SK-N-SH (cell line): ENCODE measurements at regions not wholly inside any gene's neighbourhood (a gene's known extent, or its start where the extent isn't known, plus 50 kb on each side); places are given as distances from the start of the nearest gene placed in this dataset.

Source experiments
- CTCF ChIA-PET: fragments of 300-600, 350-600 bp; formaldehyde crosslinking; extraction: SDS; loops from one replicate; lab custom pipeline; 2021; lab: Yijun Ruan, JAX
- POLR2A ChIA-PET: fragments of 350-600 bp; sonication (Branson Sonifier 250); formaldehyde crosslinking; extraction: SDS; loops from one replicate; lab custom pipeline; 2020; ENCODE audit warnings: antibody characterized with exemption, inconsistent platforms; lab: Yijun Ruan, JAX
- DNase-seq: peaks from one replicate; pipeline ENCODE4 v3.0.0; 2012
- H2AFZ ChIP-seq: fragments of 200-600 bp; sonication (generic); 2 replicates; pipeline ENCODE4 v1.8.1; 2016; ENCODE audit warnings: antibody characterized with exemption, mild to moderate bottlenecking, low read depth
- H3F3A ChIP-seq: fragments of 200-600 bp; sonication (generic); replicated peaks from 2 replicates; pipeline ENCODE3; 2016; ENCODE audit warnings: antibody characterized with exemption, mild to moderate bottlenecking; ENCODE audit not compliant: insufficient read depth
- H3K27ac ChIP-seq, 2 experiments: fragments of 200-500 bp in 1 of 2; fragments of 200-600 bp in 1 of 2; sonication (Bioruptor generic) in 1 of 2; sonication (generic), shearing (Covaris generic) in 1 of 2; 2 replicates each; pipeline versions ENCODE4 v1.5.1 to v1.6.1; 2014 to 2016; ENCODE audit warnings: low read depth in 2 of 2, inconsistent platforms in 1 of 2, low read length in 1 of 2, mild to moderate bottlenecking in 1 of 2, mixed read lengths in 1 of 2
- H3K27me3 ChIP-seq: fragments of 200-600 bp; sonication (generic), shearing (Covaris generic); 2 replicates; pipeline ENCODE4 v1.6.1; 2016; ENCODE audit warnings: mixed run types; ENCODE audit not compliant: insufficient read depth
- H3K36me3 ChIP-seq, 2 experiments: fragments of 200-500 bp in 1 of 2; fragments of 200-600 bp in 1 of 2; sonication (Bioruptor generic) in 1 of 2; sonication (generic) in 1 of 2; replicated peaks in 1 of 2; 2 replicates each; pipeline versions ENCODE3 to v1.5.1; 2014 to 2016; ENCODE audit warnings: low read length in 1 of 2, mild to moderate bottlenecking in 1 of 2; ENCODE audit not compliant: insufficient read depth in 2 of 2, control insufficient read depth in 1 of 2
- H3K4me1 ChIP-seq, 2 experiments: fragments of 200-500 bp in 1 of 2; fragments of 200-600 bp in 1 of 2; sonication (Bioruptor generic) in 1 of 2; sonication (generic), shearing (Covaris generic) in 1 of 2; 2 replicates each; pipeline versions ENCODE4 v1.5.1 to v1.6.1; 2014 to 2016; ENCODE audit warnings: low read depth in 1 of 2, low read length in 1 of 2, mixed run types in 1 of 2; ENCODE audit not compliant: insufficient read depth in 2 of 2, control insufficient read depth in 1 of 2
- H3K4me2 ChIP-seq: fragments of 200-600 bp; sonication (generic), shearing (Covaris generic); 2 replicates; pipeline ENCODE4 v1.6.1; 2017; ENCODE audit warnings: mixed run types
- H3K4me3 ChIP-seq, 2 experiments: fragments of 200-500 bp in 1 of 2; fragments of 200-600 bp in 1 of 2; sonication (Bioruptor generic) in 1 of 2; sonication (generic), shearing (Covaris generic) in 1 of 2; 2 replicates each; pipeline versions ENCODE4 v1.5.1 to v1.8.1; 2014 to 2016; ENCODE audit warnings: low read depth in 2 of 2, inconsistent platforms in 1 of 2, low read length in 1 of 2, mild to moderate bottlenecking in 1 of 2, mixed read lengths in 1 of 2, moderate library complexity in 1 of 2
- H3K79me2 ChIP-seq: fragments of 200-600 bp; sonication (generic); 2 replicates; pipeline ENCODE4 v1.8.1; 2017; ENCODE audit warnings: mild to moderate bottlenecking; ENCODE audit not compliant: insufficient read depth
- H3K9ac ChIP-seq: fragments of 200-600 bp; sonication (generic); 2 replicates; pipeline ENCODE4 v1.6.1; 2017; ENCODE audit warnings: mixed run types
- H3K9me2 ChIP-seq: fragments of 200-600 bp; sonication (generic); 2 replicates; pipeline ENCODE4 v1.6.1; 2017; ENCODE audit warnings: mixed run types
- H3K9me3 ChIP-seq: fragments of 200-600 bp; sonication (generic); 2 replicates; pipeline ENCODE4 v1.6.1; 2017; ENCODE audit warnings: mixed run types, mild to moderate bottlenecking, moderate library complexity
- H4K20me1 ChIP-seq: fragments of 200-600 bp; sonication (generic); 2 replicates; pipeline ENCODE4 v1.6.1; 2017; ENCODE audit warnings: mild to moderate bottlenecking, mixed run types; ENCODE audit not compliant: insufficient read depth
- CHD2 ChIP-seq: fragments of 150-350 bp; IDR thresholded peaks from 2 replicates; pipeline ENCODE4 v1.6.1; 2018; ENCODE audit warnings: low read length; ENCODE audit not compliant: partially characterized antibody
- EZH2phosphoT487 ChIP-seq: fragments of 200-600 bp; sonication (generic); IDR thresholded peaks from 2 replicates; pipeline ENCODE4 v1.6.1; 2017; ENCODE audit warnings: low read depth, mixed run types, mild to moderate bottlenecking, antibody characterized with exemption, moderate library complexity, borderline replicate concordance
- FOSL2 ChIP-seq: IDR thresholded peaks from 2 replicates; pipeline ENCODE4 v1.4.0; 2012; ENCODE audit warnings: low read depth, mild to moderate bottlenecking, moderate library complexity, borderline replicate concordance
- FOXM1 ChIP-seq: IDR thresholded peaks from 2 replicates; pipeline ENCODE4 v1.4.0; 2012; ENCODE audit warnings: low read depth, mild to moderate bottlenecking
- GATA2 ChIP-seq: sonication (generic); formaldehyde crosslinking; IDR thresholded peaks from 2 replicates; pipeline ENCODE4 v1.5.0; 2020; ENCODE audit warnings: mild to moderate bottlenecking, missing genetic modification reagents
- JUND ChIP-seq: IDR thresholded peaks from 2 replicates; pipeline ENCODE4 v1.4.0; 2012
- MEF2A ChIP-seq: IDR thresholded peaks from 2 replicates; pipeline ENCODE4 v1.4.0; 2012; ENCODE audit warnings: low read depth, borderline replicate concordance
- NFIC ChIP-seq: IDR thresholded peaks from 2 replicates; pipeline ENCODE4 v1.4.0; 2012; ENCODE audit warnings: borderline replicate concordance
- NRF1 ChIP-seq: IDR thresholded peaks from 2 replicates; pipeline ENCODE4 v1.6.1; 2012; ENCODE audit warnings: low read depth, mild to moderate bottlenecking, low read length
- PBX3 ChIP-seq: IDR thresholded peaks from 2 replicates; pipeline ENCODE4; 2012
- RAD21 ChIP-seq: IDR thresholded peaks from 2 replicates; pipeline ENCODE4 v1.6.1; 2012; ENCODE audit warnings: mild to moderate bottlenecking, low read length
- SIN3A ChIP-seq: IDR thresholded peaks from 2 replicates; pipeline ENCODE4 v1.6.1; 2012; ENCODE audit warnings: low read depth, mild to moderate bottlenecking, low read length, moderate library complexity, borderline replicate concordance
- SMC3 ChIP-seq: IDR thresholded peaks from 2 replicates; pipeline ENCODE4 v1.6.1; 2012; ENCODE audit warnings: low read depth, low read length, improper control_type of control experiment
- TAF1 ChIP-seq: IDR thresholded peaks from 2 replicates; pipeline ENCODE4 v1.6.1; 2012; ENCODE audit warnings: low read depth, mild to moderate bottlenecking, low read length, moderate library complexity, borderline replicate concordance
- TCF12 ChIP-seq: IDR thresholded peaks from 2 replicates; pipeline ENCODE4 v1.4.0; 2012
- USF1 ChIP-seq: IDR thresholded peaks from 2 replicates; pipeline ENCODE4 v1.4.0; 2012; ENCODE audit warnings: low read depth, borderline replicate concordance
- YY1 ChIP-seq: IDR thresholded peaks from 2 replicates; pipeline ENCODE4 v1.4.0; 2012; ENCODE audit warnings: low read depth, mild to moderate bottlenecking
- WGBS: methylation state at CpG from one replicate; pipeline ENCODE4 v1.1.6; 2017; ENCODE audit warnings: low lambda C conversion rate; 5-methylcytosine and 5-hydroxymethylcytosine counted together
- TF ChIP-seq, protein P1 (sequence below): fragments of 150-350 bp; IDR thresholded peaks from 2 replicates; pipeline ENCODE4 v1.6.1; 2017; ENCODE audit warnings: antibody characterized with exemption, low read length, low read depth, borderline replicate concordance

DNA sequence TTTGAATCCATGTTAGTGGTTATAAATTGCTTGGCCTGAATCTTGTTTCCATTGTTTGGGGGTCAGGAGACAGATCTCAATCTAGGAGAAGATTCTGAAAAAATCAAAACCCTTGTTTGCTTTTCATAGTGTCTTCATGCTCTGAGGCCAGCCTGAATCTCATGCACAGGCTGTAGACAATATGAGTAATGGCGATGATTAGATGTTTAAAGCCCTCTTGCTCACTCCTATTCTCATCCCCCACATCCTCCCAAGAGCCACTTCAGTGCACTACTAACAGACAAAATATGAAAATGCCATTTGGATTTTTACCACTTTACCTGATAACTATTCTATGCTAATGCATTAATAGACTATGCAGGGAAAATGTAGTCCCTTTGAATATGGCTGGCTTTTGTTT lies 129.4 kb downstream of the NUDT12 start:
- no peaks in the 10 kb centered on the region for H3K27me3 ChIP-seq
- H3K4me2 ChIP-seq: 0 out of 2 replicates have a peak overlapping the region, but pooled peaks have one; percentile 3
- no peak for DNase-seq
- ChIA-PET POLR2A (no interaction called here), CTCF (no interaction called here)
- H3K9me2 ChIP-seq: no peaks in the 10 kb centered on the region
- no peaks in the 10 kb centered on the region for H3K36me3 ChIP-seq
- no peaks in the 10 kb centered on the region for H3K9me3 ChIP-seq
- H3K4me3 ChIP-seq: no peak overlapping the region
- peak overlapping the region; percentile 50 to 63; a peak in 3 of 4 replicates for H3K27ac ChIP-seq
- 78% methylated on average over 1 of the region's 1 CpG for WGBS
- peaks cover 6 to 25% of the 10 kb centered on the region in 2 experiments for H3K4me1 ChIP-seq
- no peaks in the 10 kb centered on the region for H4K20me1 ChIP-seq
- TF ChIP-seq NFIC: no peak
- TF ChIP-seq FOXM1: no peak
- TF ChIP-seq NRF1: no peak
- TF ChIP-seq EZH2phosphoT487: no peak
- no peak for TF ChIP-seq YY1
- TF ChIP-seq, protein P1, sequence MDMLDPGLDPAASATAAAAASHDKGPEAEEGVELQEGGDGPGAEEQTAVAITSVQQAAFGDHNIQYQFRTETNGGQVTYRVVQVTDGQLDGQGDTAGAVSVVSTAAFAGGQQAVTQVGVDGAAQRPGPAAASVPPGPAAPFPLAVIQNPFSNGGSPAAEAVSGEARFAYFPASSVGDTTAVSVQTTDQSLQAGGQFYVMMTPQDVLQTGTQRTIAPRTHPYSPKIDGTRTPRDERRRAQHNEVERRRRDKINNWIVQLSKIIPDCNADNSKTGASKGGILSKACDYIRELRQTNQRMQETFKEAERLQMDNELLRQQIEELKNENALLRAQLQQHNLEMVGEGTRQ: no peak
- TF ChIP-seq JUND: peak; percentile 44
- peak; percentile 50 for TF ChIP-seq PBX3
- TF ChIP-seq TCF12: peak; percentile 29; the same call in 1 of the 2 replicates
- TF ChIP-seq FOSL2: peak; percentile 35; the same call in 1 of the 2 replicates
- no peak for TF ChIP-seq MEF2A
- H3K79me2 ChIP-seq: no peaks in the 10 kb centered on the region
- peaks cover 33% of the 10 kb centered on the region for H3F3A ChIP-seq
- H2AFZ ChIP-seq: peak overlapping the region; percentile 79; the same call in 1 of the 2 replicates
- peak overlapping the region; percentile 24; the same call in 1 of the 2 replicates for H3K9ac ChIP-seq

DNA sequence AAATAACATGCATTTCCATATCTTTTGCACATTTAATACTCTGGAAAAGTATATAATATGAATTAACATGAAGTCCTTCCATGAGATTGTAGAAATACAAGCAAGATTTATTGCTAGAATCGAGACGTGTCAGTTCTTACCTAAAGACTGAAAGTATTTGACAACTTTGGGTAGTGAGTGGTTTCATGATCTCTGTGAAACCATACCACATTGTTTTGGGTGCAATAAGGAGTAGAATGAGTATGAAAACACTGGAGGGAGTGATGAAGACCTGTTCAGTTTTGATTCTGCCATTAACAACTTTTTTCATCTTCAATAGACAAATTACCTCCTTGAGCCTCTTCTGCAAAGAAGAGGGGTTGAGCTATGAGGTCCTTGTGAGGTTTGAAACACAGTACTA lies 133.7 kb downstream of the NUDT12 start:
- peak overlapping the region; percentile 2; the same call in 1 of the 2 replicates for H3K4me2 ChIP-seq
- no peak for TF ChIP-seq CHD2
- TF ChIP-seq JUND: no peak
- TF ChIP-seq SMC3: no peak
- no peak for TF ChIP-seq FOXM1
- no peak for TF ChIP-seq SIN3A
- TF ChIP-seq USF1: no peak
- no peak for TF ChIP-seq RAD21
- TF ChIP-seq GATA2 (CRISPR knock-in tag): no peak
- TF ChIP-seq TAF1: no peak
- TF ChIP-seq, all 33 proteins: peak for 0
- Histone ChIP-seq H3K4me1 (peaks cover 4 to 38% of the 10 kb centered on the region in 2 experiments), H3K4me3 (no peak overlapping the region), H4K20me1 (no peaks in the 10 kb centered on the region), H3K9ac (peak overlapping the region; percentile 45), H3K27ac (peak overlapping the region; percentile 43 to 76; a peak in 3 of 4 replicates), H3K9me2 (no peaks in the 10 kb centered on the region), H3K9me3 (no peaks in the 10 kb centered on the region), H3K79me2 (no peaks in the 10 kb centered on the region), H3K36me3 (no peaks in the 10 kb centered on the region), H2AFZ (peak overlapping the region; percentile 27; the same call in 1 of the 2 replicates), H3K27me3 (no peaks in the 10 kb centered on the region), H3F3A (peaks cover 43% of the 10 kb centered on the region)
- CTCF ChIA-PET: interaction anchor here (1.0 to 1.9 kb wide), 3 partner anchors 12 to 30 kb away, joined by 3 to 6 read pairs (median 3); no protein-coding TSS in a partner anchor
- 88% methylated on average over 2 of the region's 2 CpGs for WGBS
- POLR2A ChIA-PET: no interaction called here
- no peak for DNase-seq
